Osteocyte (in vitro differentiated cells): ENCODE measurements at regions not wholly inside any gene's neighbourhood (a gene's known extent, or its start where the extent isn't known, plus 50 kb on each side); places are given as distances from the start of the nearest gene placed in this dataset.

Source experiments
- DNase-seq: peaks from one replicate; pipeline ENCODE4 v3.0.0; 2021; ENCODE audit warnings: mixed read lengths; ENCODE audit not compliant: unreplicated experiment; ENCODE audit errors: extremely low spot score
- H3K27ac Mint-ChIP-seq: one replicate; pipeline ENCODE4 v1.8.0; 2021; ENCODE audit warnings: mild to moderate bottlenecking, mixed read lengths; ENCODE audit not compliant: unreplicated experiment
- H3K27me3 Mint-ChIP-seq: one replicate; pipeline ENCODE4 v1.8.0; 2021; ENCODE audit warnings: mixed read lengths; ENCODE audit not compliant: unreplicated experiment
- H3K36me3 Mint-ChIP-seq: one replicate; pipeline ENCODE4 v1.8.0; 2021; ENCODE audit warnings: mixed read lengths; ENCODE audit not compliant: unreplicated experiment
- H3K4me1 Mint-ChIP-seq: one replicate; pipeline ENCODE4 v1.8.0; 2021; ENCODE audit warnings: mixed read lengths; ENCODE audit not compliant: unreplicated experiment
- H3K4me3 Mint-ChIP-seq: one replicate; pipeline ENCODE4 v1.8.0; 2021; ENCODE audit warnings: mild to moderate bottlenecking, moderate library complexity, mixed read lengths; ENCODE audit not compliant: unreplicated experiment
- H3K9me3 Mint-ChIP-seq: one replicate; pipeline ENCODE4 v1.8.0; 2021; ENCODE audit warnings: mixed read lengths; ENCODE audit not compliant: unreplicated experiment
- TF ChIP-seq, protein P1 (sequence below): fragments of 200-600 bp; sonication (generic); IDR thresholded peaks from 2 replicates; pipeline ENCODE4 v1.5.0; 2021; ENCODE audit warnings: antibody characterized with exemption, mild to moderate bottlenecking, moderate library complexity

DNA sequence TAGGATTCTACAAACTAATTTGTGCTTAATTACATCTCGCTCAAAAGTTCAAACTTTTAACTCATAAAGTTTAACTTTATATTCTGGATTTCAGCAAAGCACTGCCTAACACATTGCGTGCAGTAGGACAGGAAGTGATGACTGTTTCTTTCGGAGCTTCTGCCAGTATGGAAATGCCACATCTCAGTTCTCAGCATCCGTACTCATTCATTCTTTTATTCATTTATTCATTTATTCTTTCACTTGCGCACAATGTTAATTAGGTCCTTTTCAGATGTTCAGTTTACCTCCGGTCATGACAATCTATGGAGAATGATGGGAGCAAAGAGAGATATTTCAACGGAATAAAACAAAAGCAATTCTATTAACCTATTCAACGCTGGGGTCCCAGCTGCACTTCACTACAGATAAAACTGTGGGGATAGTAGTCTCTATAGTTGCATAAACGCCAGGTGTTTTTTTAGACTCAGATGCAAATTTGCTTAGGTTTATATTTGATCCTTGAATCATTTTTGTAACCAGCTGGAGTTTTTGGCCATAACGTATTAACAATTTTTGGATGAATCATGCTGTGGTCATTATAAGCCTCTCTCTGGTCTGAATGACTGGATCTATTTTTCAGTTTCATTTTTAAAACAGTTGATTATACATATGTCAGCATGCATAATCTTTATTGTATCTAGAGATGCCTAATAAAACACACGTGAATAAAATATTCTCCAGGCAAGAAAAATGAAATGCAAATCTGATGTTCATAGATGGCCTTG is 143.9 kb downstream of the KCNJ2 start:
- Mint-ChIP-seq H3K36me3 (no peaks in the 10 kb centered on the region), H3K4me3 (no peak overlapping the region)
- DNase-seq: no peak

DNA sequence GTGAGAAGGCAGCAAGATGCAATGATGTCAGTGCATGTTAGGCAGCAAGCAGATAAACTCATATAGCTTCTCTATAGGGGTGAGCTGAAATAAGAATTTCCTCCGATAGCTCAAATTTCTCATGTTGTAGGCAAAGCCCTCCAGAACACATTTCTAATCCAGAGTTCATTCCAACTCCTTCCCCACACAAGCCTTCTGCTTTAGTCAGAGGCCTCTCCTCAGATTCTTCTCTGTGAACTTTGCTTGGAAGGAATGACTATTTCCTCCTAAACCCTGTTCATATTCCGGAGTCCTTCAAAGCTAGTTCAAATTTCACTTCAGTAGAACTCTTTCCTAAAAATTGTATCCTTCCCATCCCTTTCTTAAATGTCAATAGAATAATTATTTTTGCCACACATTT is 144.8 kb downstream of the KCNJ2 start:
- no peak overlapping the region for H3K4me3 Mint-ChIP-seq
- H3K27ac Mint-ChIP-seq: no peak overlapping the region
- peaks cover 6% of the 10 kb centered on the region for H3K9me3 Mint-ChIP-seq
- H3K4me1 Mint-ChIP-seq: no peaks in the 10 kb centered on the region
- H3K27me3 Mint-ChIP-seq: no peaks in the 10 kb centered on the region
- TF ChIP-seq, protein P1, sequence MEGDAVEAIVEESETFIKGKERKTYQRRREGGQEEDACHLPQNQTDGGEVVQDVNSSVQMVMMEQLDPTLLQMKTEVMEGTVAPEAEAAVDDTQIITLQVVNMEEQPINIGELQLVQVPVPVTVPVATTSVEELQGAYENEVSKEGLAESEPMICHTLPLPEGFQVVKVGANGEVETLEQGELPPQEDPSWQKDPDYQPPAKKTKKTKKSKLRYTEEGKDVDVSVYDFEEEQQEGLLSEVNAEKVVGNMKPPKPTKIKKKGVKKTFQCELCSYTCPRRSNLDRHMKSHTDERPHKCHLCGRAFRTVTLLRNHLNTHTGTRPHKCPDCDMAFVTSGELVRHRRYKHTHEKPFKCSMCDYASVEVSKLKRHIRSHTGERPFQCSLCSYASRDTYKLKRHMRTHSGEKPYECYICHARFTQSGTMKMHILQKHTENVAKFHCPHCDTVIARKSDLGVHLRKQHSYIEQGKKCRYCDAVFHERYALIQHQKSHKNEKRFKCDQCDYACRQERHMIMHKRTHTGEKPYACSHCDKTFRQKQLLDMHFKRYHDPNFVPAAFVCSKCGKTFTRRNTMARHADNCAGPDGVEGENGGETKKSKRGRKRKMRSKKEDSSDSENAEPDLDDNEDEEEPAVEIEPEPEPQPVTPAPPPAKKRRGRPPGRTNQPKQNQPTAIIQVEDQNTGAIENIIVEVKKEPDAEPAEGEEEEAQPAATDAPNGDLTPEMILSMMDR: no peak
- H3K36me3 Mint-ChIP-seq: no peaks in the 10 kb centered on the region
- no peak for DNase-seq

More for the DNA sequence above, 143.9 kb downstream of the KCNJ2 start:
- TF ChIP-seq, protein P1: no peak
- Mint-ChIP-seq H3K4me1 (no peaks in the 10 kb centered on the region), H3K27me3 (no peaks in the 10 kb centered on the region), H3K27ac (no peak overlapping the region), H3K9me3 (peaks cover 6% of the 10 kb centered on the region)

DNA sequence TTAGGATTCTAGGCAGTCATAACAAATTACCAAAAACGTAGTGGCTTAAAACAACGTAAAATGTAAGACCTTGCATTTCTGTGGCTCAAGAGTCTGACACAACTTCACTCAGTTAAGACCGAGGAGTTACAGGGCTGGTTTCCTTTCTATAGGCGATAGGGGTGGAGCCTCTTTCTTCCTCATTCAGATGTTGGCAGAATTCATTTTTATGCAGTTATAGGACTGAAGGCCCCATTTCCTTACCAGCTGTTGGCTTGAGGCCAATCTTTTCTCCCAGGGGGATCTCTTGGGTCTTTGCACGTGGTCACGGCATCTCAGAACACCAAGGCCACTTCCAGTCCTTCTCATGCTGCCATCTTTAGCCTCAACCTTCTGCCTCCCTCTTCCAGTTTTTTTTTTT is 145.2 kb downstream of the KCNJ2 start:
- no peak for DNase-seq
- H3K4me3 Mint-ChIP-seq: no peak overlapping the region
- H3K36me3 Mint-ChIP-seq: no peaks in the 10 kb centered on the region
- no peaks in the 10 kb centered on the region for H3K27me3 Mint-ChIP-seq
- no peak overlapping the region for H3K27ac Mint-ChIP-seq
- H3K4me1 Mint-ChIP-seq: no peaks in the 10 kb centered on the region
- H3K9me3 Mint-ChIP-seq: peaks cover 6% of the 10 kb centered on the region
- TF ChIP-seq, protein P1: no peak

DNA sequence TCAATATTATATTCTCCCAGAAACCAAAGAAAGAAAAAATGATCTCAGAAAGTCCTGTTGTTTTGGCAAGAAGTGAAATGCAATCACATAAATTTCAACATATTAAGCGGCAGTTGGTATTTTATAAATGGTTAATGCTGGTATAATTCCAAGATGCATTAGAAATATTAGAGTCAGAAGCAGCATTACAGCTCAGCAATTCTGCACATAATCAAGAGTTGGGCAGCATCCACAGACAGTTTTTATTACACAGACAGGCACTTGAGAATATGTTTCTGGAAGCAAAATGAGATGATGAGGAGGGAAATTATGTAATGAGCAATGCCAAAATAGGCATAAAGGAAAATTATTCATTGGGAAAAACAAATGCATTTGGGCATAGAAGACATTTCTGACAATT is 148.1 kb downstream of the KCNJ2 start:
- TF ChIP-seq, protein P1: no peak
- peaks cover 6% of the 10 kb centered on the region for H3K9me3 Mint-ChIP-seq
- H3K4me1 Mint-ChIP-seq: no peaks in the 10 kb centered on the region
- H3K4me3 Mint-ChIP-seq: no peak overlapping the region
- no peaks in the 10 kb centered on the region for H3K36me3 Mint-ChIP-seq
- H3K27ac Mint-ChIP-seq: no peak overlapping the region
- DNase-seq: no peak
- no peaks in the 10 kb centered on the region for H3K27me3 Mint-ChIP-seq

DNA sequence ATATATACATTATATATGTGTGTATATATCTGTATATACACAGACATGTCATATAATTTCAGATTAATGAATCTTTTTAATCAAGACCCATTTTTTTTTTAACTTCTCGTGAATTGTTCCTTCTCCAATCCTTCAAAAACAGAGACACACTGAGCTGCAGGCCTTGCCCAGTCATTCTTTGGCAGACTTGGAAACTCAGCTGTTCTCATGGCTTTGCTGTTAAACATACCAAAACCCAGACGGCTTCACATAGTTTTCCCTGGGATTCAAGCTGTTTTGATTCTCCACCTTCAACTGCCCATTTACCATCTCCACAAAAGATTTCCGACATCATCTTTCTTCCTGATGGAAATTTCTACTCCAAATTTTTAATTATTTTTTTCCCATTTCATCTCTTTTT is 148.7 kb downstream of the KCNJ2 start:
- Mint-ChIP-seq H3K36me3 (no peaks in the 10 kb centered on the region), H3K9me3 (peaks cover 6% of the 10 kb centered on the region), H3K4me1 (no peaks in the 10 kb centered on the region), H3K27me3 (no peaks in the 10 kb centered on the region), H3K27ac (no peak overlapping the region), H3K4me3 (no peak overlapping the region)
- no peak for DNase-seq
- TF ChIP-seq, protein P1: no peak
